ENCODE measurements at regions not wholly inside any gene's neighbourhood (a gene's known extent, or its start where the extent isn't known, plus 50 kb on each side); places are given as distances from the start of the nearest gene placed in this dataset.

DNA sequence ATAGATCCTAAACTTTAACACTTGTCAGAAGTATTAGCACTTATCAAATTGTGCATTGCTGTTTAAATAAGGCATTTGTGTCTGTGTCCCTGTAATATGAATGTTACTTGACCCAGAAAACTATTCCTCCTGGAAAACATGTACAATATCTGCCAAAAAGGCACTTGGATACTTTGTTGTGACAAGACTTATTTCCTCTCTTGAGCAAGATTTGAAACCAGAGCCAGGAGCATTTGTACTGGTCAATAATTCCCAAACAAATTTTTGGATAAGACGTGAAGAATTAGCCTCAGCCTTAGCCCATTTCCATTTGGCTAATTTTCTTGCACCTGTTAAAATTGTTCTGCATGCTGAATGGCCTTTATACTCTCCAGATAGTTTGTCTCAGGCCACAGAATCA, 176.3 kb upstream of the GK2 start:
- TF ChIP-seq, protein P1, sequence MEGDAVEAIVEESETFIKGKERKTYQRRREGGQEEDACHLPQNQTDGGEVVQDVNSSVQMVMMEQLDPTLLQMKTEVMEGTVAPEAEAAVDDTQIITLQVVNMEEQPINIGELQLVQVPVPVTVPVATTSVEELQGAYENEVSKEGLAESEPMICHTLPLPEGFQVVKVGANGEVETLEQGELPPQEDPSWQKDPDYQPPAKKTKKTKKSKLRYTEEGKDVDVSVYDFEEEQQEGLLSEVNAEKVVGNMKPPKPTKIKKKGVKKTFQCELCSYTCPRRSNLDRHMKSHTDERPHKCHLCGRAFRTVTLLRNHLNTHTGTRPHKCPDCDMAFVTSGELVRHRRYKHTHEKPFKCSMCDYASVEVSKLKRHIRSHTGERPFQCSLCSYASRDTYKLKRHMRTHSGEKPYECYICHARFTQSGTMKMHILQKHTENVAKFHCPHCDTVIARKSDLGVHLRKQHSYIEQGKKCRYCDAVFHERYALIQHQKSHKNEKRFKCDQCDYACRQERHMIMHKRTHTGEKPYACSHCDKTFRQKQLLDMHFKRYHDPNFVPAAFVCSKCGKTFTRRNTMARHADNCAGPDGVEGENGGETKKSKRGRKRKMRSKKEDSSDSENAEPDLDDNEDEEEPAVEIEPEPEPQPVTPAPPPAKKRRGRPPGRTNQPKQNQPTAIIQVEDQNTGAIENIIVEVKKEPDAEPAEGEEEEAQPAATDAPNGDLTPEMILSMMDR (IDR thresholded peaks at IDR 0.05) = no peak
- TF ChIP-seq EP300 (IDR thresholded peaks at IDR 0.05) (no peak), POLR2A (IDR thresholded peaks at IDR 0.05) (no peak)

Data from tibial nerve (tissue), 4 donors.